Bronchial epithelial cell (primary cell): ENCODE measurements at regions not wholly inside any gene's neighbourhood (a gene's known extent, or its start where the extent isn't known, plus 50 kb on each side); places are given as distances from the start of the nearest gene placed in this dataset.
"Not testable (repeated sequence)": the region's sequence is repeated elsewhere in the genome, so short reads cannot be mapped to it uniquely, and the experiment has no call there.

Experiments used
- DNase-seq: peaks from one replicate; pipeline ENCODE4 v3.0.0-alpha.2; 2010; ENCODE audit warnings: low read depth
- FAIRE-seq: peaks from 2 replicates; lab custom pipeline; 2011; peaks lifted over from hg19 to GRCh38; lab: Jason Lieb, UNC
- H3K27me3 ChIP-seq: 2 replicates; pipeline ENCODE4 v1.5.1; 2011; ENCODE audit warnings: low read length; ENCODE audit not compliant: control insufficient read depth, insufficient read depth
- H3K36me3 ChIP-seq: 2 replicates; pipeline ENCODE4 v1.5.1; 2011; ENCODE audit warnings: low read length; ENCODE audit not compliant: control insufficient read depth, insufficient read depth
- H3K4me3 ChIP-seq: 2 replicates; pipeline ENCODE4 v1.5.1; 2011; ENCODE audit warnings: mild to moderate bottlenecking, low read depth, low read length, control low read depth
- TF ChIP-seq, protein P1 (sequence below): IDR thresholded peaks from 2 replicates; pipeline ENCODE4 v1.5.1; 2011; ENCODE audit warnings: mild to moderate bottlenecking, moderate library complexity, low read length, control low read depth, inconsistent platforms; ENCODE audit not compliant: insufficient read depth, severe bottlenecking

DNA sequence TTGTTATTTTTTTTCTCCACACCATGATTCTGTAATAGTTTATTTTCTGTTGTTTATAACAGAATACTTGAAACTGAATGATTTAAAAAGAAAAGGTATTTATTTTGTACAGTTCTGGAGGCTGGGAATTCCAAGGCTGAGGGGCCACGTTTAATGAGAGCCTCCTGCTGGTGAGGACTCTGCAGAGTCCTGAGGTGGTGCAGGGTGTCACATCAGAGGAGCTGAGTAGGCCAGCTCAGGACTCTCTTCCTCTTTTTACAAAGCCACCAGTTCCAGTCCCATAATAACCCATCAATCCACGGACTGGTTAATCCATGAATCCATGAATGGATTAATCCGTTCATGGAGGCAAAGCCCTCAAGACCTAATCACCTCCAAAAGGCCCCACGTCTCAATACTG is 71.6 kb downstream of the TFAP2A start:
- TF ChIP-seq, protein P1, sequence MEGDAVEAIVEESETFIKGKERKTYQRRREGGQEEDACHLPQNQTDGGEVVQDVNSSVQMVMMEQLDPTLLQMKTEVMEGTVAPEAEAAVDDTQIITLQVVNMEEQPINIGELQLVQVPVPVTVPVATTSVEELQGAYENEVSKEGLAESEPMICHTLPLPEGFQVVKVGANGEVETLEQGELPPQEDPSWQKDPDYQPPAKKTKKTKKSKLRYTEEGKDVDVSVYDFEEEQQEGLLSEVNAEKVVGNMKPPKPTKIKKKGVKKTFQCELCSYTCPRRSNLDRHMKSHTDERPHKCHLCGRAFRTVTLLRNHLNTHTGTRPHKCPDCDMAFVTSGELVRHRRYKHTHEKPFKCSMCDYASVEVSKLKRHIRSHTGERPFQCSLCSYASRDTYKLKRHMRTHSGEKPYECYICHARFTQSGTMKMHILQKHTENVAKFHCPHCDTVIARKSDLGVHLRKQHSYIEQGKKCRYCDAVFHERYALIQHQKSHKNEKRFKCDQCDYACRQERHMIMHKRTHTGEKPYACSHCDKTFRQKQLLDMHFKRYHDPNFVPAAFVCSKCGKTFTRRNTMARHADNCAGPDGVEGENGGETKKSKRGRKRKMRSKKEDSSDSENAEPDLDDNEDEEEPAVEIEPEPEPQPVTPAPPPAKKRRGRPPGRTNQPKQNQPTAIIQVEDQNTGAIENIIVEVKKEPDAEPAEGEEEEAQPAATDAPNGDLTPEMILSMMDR = no peak
- Histone ChIP-seq H3K4me3 (no peak overlapping the region), H3K27me3 (no peaks in the 10 kb centered on the region), H3K36me3 (no peaks in the 10 kb centered on the region)
- DNase-seq (no peak), FAIRE-seq (no peak)

DNA sequence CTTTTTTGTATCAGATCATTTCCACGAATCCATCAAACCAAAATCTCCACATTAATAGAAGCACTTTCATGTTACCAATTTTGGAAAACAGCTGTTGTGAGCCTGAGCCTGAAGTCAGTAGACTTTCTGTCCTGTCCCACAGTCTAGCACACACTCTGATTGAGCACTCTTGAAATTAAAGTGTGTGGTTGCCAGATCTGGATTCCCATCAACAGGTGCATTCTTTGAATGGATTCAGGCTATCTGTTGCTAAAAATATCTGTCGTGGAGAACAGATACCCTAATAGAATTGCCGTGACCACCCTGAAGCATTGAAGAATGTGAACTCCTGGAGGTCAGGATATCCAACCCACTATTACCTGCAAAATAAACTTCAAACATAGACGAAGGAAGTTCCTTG is 73.3 kb downstream of the TFAP2A start:
- Histone ChIP-seq H3K4me3 (no peak overlapping the region), H3K36me3 (no peaks in the 10 kb centered on the region), H3K27me3 (no peaks in the 10 kb centered on the region)
- DNase-seq (no peak), FAIRE-seq (no peak)
- TF ChIP-seq, protein P1 = no peak

DNA sequence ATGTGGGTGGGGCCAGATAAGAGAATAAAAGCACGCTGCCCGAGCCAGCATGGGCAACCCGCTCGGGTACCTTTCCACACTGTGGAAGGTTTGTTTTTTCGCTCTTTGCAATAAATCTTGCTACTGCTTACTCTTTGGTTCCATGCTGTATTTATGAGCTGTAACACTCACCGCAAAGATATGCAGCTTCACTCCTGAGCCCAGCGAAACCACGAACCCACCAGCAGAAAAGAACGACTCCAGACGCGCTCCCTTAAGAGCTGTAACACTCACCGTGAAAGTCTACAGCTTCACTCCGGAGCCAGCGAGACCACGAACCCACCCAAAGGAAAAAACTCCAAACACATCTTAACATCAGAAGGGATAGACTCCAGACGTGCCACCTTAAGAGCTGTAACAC is 76.7 kb downstream of the TFAP2A start:
- FAIRE-seq (peak; percentile 36), DNase-seq (no peak)
- no peak overlapping the region for H3K4me3 ChIP-seq
- H3K36me3 ChIP-seq = no peaks in the 10 kb centered on the region
- TF ChIP-seq, protein P1 = no peak
- no peaks in the 10 kb centered on the region for H3K27me3 ChIP-seq

DNA sequence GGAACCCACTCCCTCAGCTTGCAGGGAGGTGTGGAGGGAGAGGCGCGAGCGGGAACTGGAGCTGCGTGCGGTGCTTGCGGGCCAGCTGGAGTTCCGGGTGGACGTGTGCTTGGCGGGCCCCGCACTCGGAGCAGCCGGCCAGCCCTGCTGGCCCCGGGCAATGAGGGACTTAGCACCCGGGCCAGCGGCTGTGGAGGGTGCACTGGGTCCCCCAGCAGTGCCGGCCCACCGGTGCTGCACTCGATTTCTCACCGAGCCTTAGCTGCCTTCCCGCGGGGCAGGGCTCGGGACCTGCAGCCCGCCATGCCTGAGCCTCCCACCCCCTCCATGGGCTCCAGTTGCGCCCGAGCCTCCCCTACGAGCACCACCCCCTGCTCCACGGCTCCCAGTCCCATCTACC is 77.5 kb downstream of the TFAP2A start:
- DNase-seq, H3K36me3 ChIP-seq, H3K4me3 ChIP-seq, FAIRE-seq, H3K27me3 ChIP-seq: not testable (repeated sequence)

DNA sequence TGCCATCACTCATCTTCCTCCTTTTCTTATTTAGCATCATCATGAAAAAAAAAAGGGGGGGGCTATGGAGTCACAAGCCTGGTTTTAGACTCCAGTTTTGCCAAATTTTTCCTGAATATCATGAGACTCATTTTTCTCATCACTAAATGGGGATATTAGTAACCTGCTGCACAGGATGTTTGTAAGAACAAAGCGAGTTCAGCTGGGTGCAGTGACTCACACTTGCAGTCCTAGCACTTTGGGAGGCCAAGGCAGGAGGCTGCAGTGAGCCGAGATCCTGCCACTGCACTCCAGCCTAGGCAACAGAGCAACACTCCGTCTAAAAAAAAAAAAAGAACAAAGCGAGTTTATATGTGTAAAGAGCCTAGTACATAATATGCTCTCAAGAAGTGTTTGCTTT is 82.8 kb downstream of the TFAP2A start:
- FAIRE-seq (no peak), DNase-seq (peak; percentile 42)
- TF ChIP-seq, protein P1 = no peak
- Histone ChIP-seq H3K27me3 (no peaks in the 10 kb centered on the region), H3K4me3 (no peak overlapping the region), H3K36me3 (no peaks in the 10 kb centered on the region)

DNA sequence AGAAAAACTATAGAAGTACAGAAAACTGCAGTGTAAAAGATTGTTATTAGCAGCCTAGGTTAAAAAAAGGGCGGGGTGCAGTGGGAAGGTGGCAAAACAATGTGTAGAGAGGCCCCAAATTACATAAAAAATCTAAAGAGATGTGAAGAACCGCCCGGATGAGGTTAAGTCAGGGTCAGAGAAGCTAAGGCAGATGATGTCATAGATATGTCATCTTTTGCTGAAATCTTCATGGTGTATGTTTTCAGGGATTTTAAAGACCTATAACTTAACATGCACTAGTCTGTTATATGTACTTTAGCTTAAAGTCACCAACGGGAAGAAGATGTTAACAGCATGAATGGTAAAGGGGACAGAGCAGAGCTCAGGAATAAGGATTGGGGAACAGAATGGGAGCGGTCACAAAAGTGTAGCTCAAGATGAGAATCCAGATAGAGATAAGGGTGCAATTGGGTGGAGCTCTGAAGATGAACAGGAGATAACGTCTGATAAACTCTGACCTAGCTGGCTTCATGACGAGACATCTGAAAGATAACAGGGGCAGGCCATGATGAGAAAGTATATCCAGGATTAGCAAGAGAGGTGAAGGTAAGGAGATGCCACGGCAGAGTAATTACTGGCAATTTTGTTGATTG is 83.4 kb downstream of the TFAP2A start:
- no peak overlapping the region for H3K4me3 ChIP-seq
- H3K27me3 ChIP-seq = no peaks in the 10 kb centered on the region
- H3K36me3 ChIP-seq = no peaks in the 10 kb centered on the region
- TF ChIP-seq, protein P1 = no peak
- FAIRE-seq (no peak), DNase-seq (no peak)
